ENCODE measurements at regions not wholly inside any gene's neighbourhood (a gene's known extent, or its start where the extent isn't known, plus 50 kb on each side); places are given as distances from the start of the nearest gene placed in this dataset.

GRCh38 chr14:22289570-22289969 lies 299.5 kb downstream of the DAD1 start:
- H3K36me3 ChIP-seq (ENCODE audit: control insufficient read depth in 1 of 2, insufficient read depth in 2 of 2, low read length in 2 of 2), result no peaks in the 10 kb centered on the region
- H3K4me3 ChIP-seq (replicated peaks in 1 of 2; ENCODE audit: low read depth in 1 of 2, low read length in 2 of 2), result no peak overlapping the region
- TF ChIP-seq CEBPB (IDR thresholded peaks at IDR 0.05; ENCODE audit: low read depth) (no peak), ZFX (IDR thresholded peaks at IDR 0.05) (no peak), FOSL1 (IDR thresholded peaks at IDR 0.05; ENCODE audit: low read depth) (no peak)
- ATAC-seq (no peak), DNase-seq (ENCODE audit: low read depth, low spot score) (no peak)
- H3K79me2 ChIP-seq (ENCODE audit: insufficient read depth, low read length), result no peaks in the 10 kb centered on the region
- ChIA-PET RAD21 (ENCODE audit: low non-redundant PET in 1 of 2, low total read pairs in 2 of 2, uncharacterized antibody in 2 of 2, unreplicated experiment in 2 of 2) (no interaction called here), POLR2A (no interaction called here), CTCF (interaction anchor here (1.4 to 1.7 kb wide), 2 partner anchors 10 to 86 kb away, joined by 3 to 4 read pairs; no protein-coding TSS in a partner anchor)
- no peaks in the 10 kb centered on the region for H4K20me1 ChIP-seq (ENCODE audit: insufficient read depth)
- no peaks in the 10 kb centered on the region for H3K9me2 ChIP-seq (ENCODE audit: insufficient read depth)
- 0 out of 2 replicates have a peak, but pooled peaks cover 10% of the 10 kb centered on the region for H3K27me3 ChIP-seq (ENCODE audit: insufficient read depth, low read length)
- H3K27ac ChIP-seq (ENCODE audit: low read depth, low read length), result no peak overlapping the region
- H3K9me3 ChIP-seq (ENCODE audit: control insufficient read depth in 1 of 2, insufficient read depth in 1 of 2, low read depth in 1 of 2, low read length in 2 of 2), result no peaks in the 10 kb centered on the region
- intact Hi-C loops (cut with micrococcal nuclease), result no loop called here
- H3K4me2 ChIP-seq (ENCODE audit: low read length), result no peak overlapping the region
- H3K9ac ChIP-seq (ENCODE audit: low read length), result no peak overlapping the region
- no peak overlapping the region for H2AFZ ChIP-seq (ENCODE audit: low read depth, low read length, poor library complexity, severe bottlenecking)
- no TSS peak for BruUV-seq (replicated peaks)
- H3K4me1 ChIP-seq (ENCODE audit: control insufficient read depth in 1 of 2, insufficient read depth in 2 of 2, low read length in 2 of 2), result 0 out of 4 replicates have a peak, but pooled peaks cover 2 to 6% of the 10 kb centered on the region in 2 experiments

- no peak overlapping the region for H3K27ac ChIP-seq (ENCODE audit: low read depth, low read length)
- H3K36me3 ChIP-seq (ENCODE audit: control insufficient read depth in 1 of 2, insufficient read depth in 2 of 2, low read length in 2 of 2), result no peaks in the 10 kb centered on the region
- intact Hi-C loops (cut with micrococcal nuclease), result no loop called here
- CTCF ChIA-PET, result interaction anchor here (2.8 kb wide), 1 partner anchor 8 kb away, joined by 9 read pairs; no protein-coding TSS in a partner anchor
- no peak for ATAC-seq
- 0 out of 4 replicates have a peak, but pooled peaks cover 2 to 6% of the 10 kb centered on the region in 2 experiments for H3K4me1 ChIP-seq (ENCODE audit: control insufficient read depth in 1 of 2, insufficient read depth in 2 of 2, low read length in 2 of 2)
- no peak overlapping the region for H3K9ac ChIP-seq (ENCODE audit: low read length)
- H3K4me2 ChIP-seq (ENCODE audit: low read length), result no peak overlapping the region
- POLR2A ChIA-PET, result no interaction called here
- no peaks in the 10 kb centered on the region for H3K9me3 ChIP-seq (ENCODE audit: control insufficient read depth in 1 of 2, insufficient read depth in 1 of 2, low read depth in 1 of 2, low read length in 2 of 2)
- no peak overlapping the region for H2AFZ ChIP-seq (ENCODE audit: low read depth, low read length, poor library complexity, severe bottlenecking)
- no peak for DNase-seq (ENCODE audit: low read depth, low spot score)
- H3K79me2 ChIP-seq (ENCODE audit: insufficient read depth, low read length), result no peaks in the 10 kb centered on the region
- no TSS peak for BruUV-seq (replicated peaks)
- H3K27me3 ChIP-seq (ENCODE audit: insufficient read depth, low read length), result peaks cover 4% of the 10 kb centered on the region
- RAD21 ChIA-PET (ENCODE audit: low non-redundant PET in 1 of 2, low total read pairs in 2 of 2, uncharacterized antibody in 2 of 2, unreplicated experiment in 2 of 2), result no interaction called here
- no peaks in the 10 kb centered on the region for H4K20me1 ChIP-seq (ENCODE audit: insufficient read depth)
- no peaks in the 10 kb centered on the region for H3K9me2 ChIP-seq (ENCODE audit: insufficient read depth)
- no peak overlapping the region for H3K4me3 ChIP-seq (replicated peaks in 1 of 2; ENCODE audit: low read depth in 1 of 2, low read length in 2 of 2)
- TF ChIP-seq POLR2AphosphoS5 (IDR thresholded peaks at IDR 0.05; ENCODE audit: low read depth, low read length) (no peak), TCF7L2 (IDR thresholded peaks at IDR 0.05; ENCODE audit: borderline replicate concordance, extremely low read depth, insufficient read depth, insufficient read length) (no peak), ZFX (IDR thresholded peaks at IDR 0.05) (no peak), CBX3 (IDR thresholded peaks at IDR 0.05; ENCODE audit: low read depth) (no peak), ELF1 (IDR thresholded peaks at IDR 0.05; ENCODE audit: borderline replicate concordance, low read depth) (no peak), RAD21 (IDR thresholded peaks at IDR 0.05; ENCODE audit: low read depth) (no peak), EZH2 (IDR thresholded peaks at IDR 0.05) (no peak), SIN3A (IDR thresholded peaks at IDR 0.05; ENCODE audit: low read depth) (no peak), ZNF274 (IDR thresholded peaks at IDR 0.05; ENCODE audit: low read depth, low read length) (no peak), POLR2A (IDR thresholded peaks at IDR 0.05; ENCODE audit: borderline replicate concordance, extremely low read depth, insufficient read depth, insufficient read length) (no peak), FOSL1 (IDR thresholded peaks at IDR 0.05; ENCODE audit: low read depth) (no peak), JUND (IDR thresholded peaks at IDR 0.05) (no peak), CTCF (IDR thresholded peaks at IDR 0.05 in 2 of 3, conservative IDR thresholded peaks at IDR 0.05 in 1 of 3; ENCODE audit: borderline replicate concordance in 1 of 3, insufficient read depth in 1 of 3, low read depth in 2 of 3, low read length in 2 of 3) (no peak), REST (IDR thresholded peaks at IDR 0.05; ENCODE audit: low read depth) (no peak), YY1 (IDR thresholded peaks at IDR 0.05; ENCODE audit: extremely low read depth, insufficient replicate concordance, low read depth, low read length) (no peak), ATF3 (IDR thresholded peaks at IDR 0.05) (no peak)
Observed at GRCh38 chr14:22285991-22286390, 303.0 kb downstream of the DAD1 start.
